ENCODE measurements at regions not wholly inside any gene's neighbourhood (a gene's known extent, or its start where the extent isn't known, plus 50 kb on each side); places are given as distances from the start of the nearest gene placed in this dataset.

GRCh38 chr1:79874289-79874688, 867.8 kb upstream of the ADGRL4 start:
- TF ChIP-seq EP300 (IDR thresholded peaks at IDR 0.05) (no peak), POLR2A (IDR thresholded peaks at IDR 0.05; ENCODE audit: low read depth) (no peak)
- TF ChIP-seq, protein P1, sequence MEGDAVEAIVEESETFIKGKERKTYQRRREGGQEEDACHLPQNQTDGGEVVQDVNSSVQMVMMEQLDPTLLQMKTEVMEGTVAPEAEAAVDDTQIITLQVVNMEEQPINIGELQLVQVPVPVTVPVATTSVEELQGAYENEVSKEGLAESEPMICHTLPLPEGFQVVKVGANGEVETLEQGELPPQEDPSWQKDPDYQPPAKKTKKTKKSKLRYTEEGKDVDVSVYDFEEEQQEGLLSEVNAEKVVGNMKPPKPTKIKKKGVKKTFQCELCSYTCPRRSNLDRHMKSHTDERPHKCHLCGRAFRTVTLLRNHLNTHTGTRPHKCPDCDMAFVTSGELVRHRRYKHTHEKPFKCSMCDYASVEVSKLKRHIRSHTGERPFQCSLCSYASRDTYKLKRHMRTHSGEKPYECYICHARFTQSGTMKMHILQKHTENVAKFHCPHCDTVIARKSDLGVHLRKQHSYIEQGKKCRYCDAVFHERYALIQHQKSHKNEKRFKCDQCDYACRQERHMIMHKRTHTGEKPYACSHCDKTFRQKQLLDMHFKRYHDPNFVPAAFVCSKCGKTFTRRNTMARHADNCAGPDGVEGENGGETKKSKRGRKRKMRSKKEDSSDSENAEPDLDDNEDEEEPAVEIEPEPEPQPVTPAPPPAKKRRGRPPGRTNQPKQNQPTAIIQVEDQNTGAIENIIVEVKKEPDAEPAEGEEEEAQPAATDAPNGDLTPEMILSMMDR (IDR thresholded peaks at IDR 0.05), result no peak
